PC-3 (cell line): ENCODE measurements at regions not wholly inside any gene's neighbourhood (a gene's known extent, or its start where the extent isn't known, plus 50 kb on each side); places are given as distances from the start of the nearest gene placed in this dataset.
"Not testable (repeated sequence)": the region's sequence is repeated elsewhere in the genome, so short reads cannot be mapped to it uniquely, and the experiment has no call there.

Experiments used
- ATAC-seq: fragments of 200-7000 bp; cut with Tn5 transposase; 2 replicates; pipeline ENCODE4 v1.9.1; 2020; ENCODE audit warnings: mild to moderate bottlenecking, moderate library complexity
- BruUV-seq: library from RNA; stranded (reverse); fragments of 400-500 nt; replicated peaks from 2 replicates; lab custom pipeline; 2021; lab: Mats Ljungman, UMichigan
- CTCF ChIA-PET: fragments of 300-600 bp; sonication (Branson Sonifier 250); formaldehyde crosslinking; loops from one replicate; lab custom pipeline; 2022; ENCODE audit warnings: antibody characterized with exemption; lab: Charles Lee
- POLR2A ChIA-PET: fragments of 300-600 bp; sonication (Branson Sonifier 250); formaldehyde crosslinking; loops from one replicate; lab custom pipeline; 2022; ENCODE audit warnings: antibody characterized with exemption; ENCODE audit not compliant: unreplicated experiment; lab: Charles Lee
- DNase-seq: peaks from one replicate; pipeline ENCODE4 v3.0.0-alpha.2; 2015
- H2AFZ ChIP-seq: fragments of 300-600 bp; sonication (generic); 2 replicates; pipeline ENCODE4 v1.6.0; 2016; ENCODE audit warnings: antibody characterized with exemption, low read length
- H3F3A ChIP-seq: fragments of 300-600 bp; sonication (generic); one replicate; pipeline ENCODE4 v1.6.0; 2017; ENCODE audit warnings: antibody characterized with exemption, low read length, control low read depth, mild to moderate bottlenecking; ENCODE audit not compliant: unreplicated experiment
- H3K27ac ChIP-seq: fragments of 300-600 bp; sonication (generic); 2 replicates; pipeline ENCODE4 v1.5.1; 2016; ENCODE audit warnings: mild to moderate bottlenecking, low read length
- H3K27me3 ChIP-seq: fragments of 300-600 bp; sonication (generic); 2 replicates; pipeline ENCODE4 v1.6.1; 2016; ENCODE audit warnings: low read length, mixed read lengths
- H3K36me3 ChIP-seq: fragments of 300-600 bp; sonication (generic); 2 replicates; pipeline ENCODE4 v1.6.1; 2016; ENCODE audit warnings: low read depth, mixed run types, low read length, mixed read lengths
- H3K4me1 ChIP-seq: fragments of 300-600 bp; sonication (generic); 2 replicates; pipeline ENCODE4 v1.5.1; 2016; ENCODE audit warnings: low read length; ENCODE audit not compliant: insufficient read depth
- H3K4me2 ChIP-seq: fragments of 300-600 bp; sonication (generic); 2 replicates; pipeline ENCODE4 v1.6.0; 2016; ENCODE audit warnings: low read length
- H3K4me3 ChIP-seq: fragments of 300-600 bp; sonication (generic); 2 replicates; pipeline ENCODE4 v1.5.1; 2016; ENCODE audit warnings: mild to moderate bottlenecking, low read length, mixed read lengths
- H3K79me2 ChIP-seq: fragments of 300-600 bp; sonication (generic); 2 replicates; pipeline ENCODE4 v1.6.1; 2017; ENCODE audit warnings: low read length, mixed read lengths
- H3K9ac ChIP-seq: fragments of 300-600 bp; sonication (generic); 2 replicates; pipeline ENCODE4 v1.6.0; 2016; ENCODE audit warnings: mild to moderate bottlenecking, low read length
- H3K9me2 ChIP-seq: fragments of 300-600 bp; sonication (generic); replicated peaks from 2 replicates; pipeline ENCODE4 v1.6.1; 2016; ENCODE audit warnings: mixed run types, low read length, mixed read lengths
- H3K9me3 ChIP-seq: fragments of 300-600 bp; sonication (generic); 2 replicates; pipeline ENCODE4 v1.6.1; 2016; ENCODE audit warnings: low read length, mixed read lengths
- H4K20me1 ChIP-seq: fragments of 300-600 bp; sonication (generic); 2 replicates; pipeline ENCODE4 v1.6.1; 2016; ENCODE audit warnings: low read length, mixed read lengths
- CTCF ChIP-seq: fragments of 300-600 bp; sonication (generic); conservative IDR thresholded peaks from 2 replicates; pipeline ENCODE4 v1.5.1; 2017; ENCODE audit warnings: antibody characterized with exemption, low read depth, mild to moderate bottlenecking, low read length
- EZH2 ChIP-seq: fragments of 300-600 bp; sonication (generic); IDR thresholded peaks from one replicate; pipeline ENCODE4 v1.6.1; 2017; ENCODE audit warnings: antibody characterized with exemption, mild to moderate bottlenecking, low read length; ENCODE audit not compliant: unreplicated experiment
- EZH2phosphoT487 ChIP-seq: fragments of 300-600 bp; sonication (generic); IDR thresholded peaks from 2 replicates; pipeline ENCODE4 v1.6.1; 2018; ENCODE audit warnings: mild to moderate bottlenecking, antibody characterized with exemption, low read length, borderline replicate concordance
- intact Hi-C: fragments of 100-400 bp; cut with micrococcal nuclease; formaldehyde crosslinking; loops from 2 replicates; pipeline ENCODE4 v1.9.0; 2023

- ATAC-seq: no peak
- H3K36me3 ChIP-seq: no peaks in the 10 kb centered on the region
- no peak overlapping the region for H3K4me3 ChIP-seq
- H2AFZ ChIP-seq: no peak overlapping the region
- H3K4me2 ChIP-seq: no peak overlapping the region
- TF ChIP-seq EZH2: no peak
- TF ChIP-seq CTCF: no peak
- no peak for TF ChIP-seq EZH2phosphoT487
- no peak overlapping the region for H3K27ac ChIP-seq
- no peaks in the 10 kb centered on the region for H3K79me2 ChIP-seq
- ChIA-PET CTCF (no interaction called here), POLR2A (no interaction called here)
- no peaks in the 10 kb centered on the region for H3K4me1 ChIP-seq
- intact Hi-C loops: no loop called here
- no TSS peak for BruUV-seq
- no peaks in the 10 kb centered on the region for H3K9me2 ChIP-seq
- no peaks in the 10 kb centered on the region for H3F3A ChIP-seq
- no peaks in the 10 kb centered on the region for H3K9me3 ChIP-seq
- H3K27me3 ChIP-seq: no peaks in the 10 kb centered on the region
- DNase-seq: no peak
- H4K20me1 ChIP-seq: no peaks in the 10 kb centered on the region
- H3K9ac ChIP-seq: no peak overlapping the region
These were observed 98.9 kb upstream of the FRMD4B start for GRCh38 chr3:69484507-69485393.

GRCh38 chr3:69483449-69483848, 97.6 kb upstream of the FRMD4B start:
- TF ChIP-seq EZH2phosphoT487 (no peak), EZH2 (no peak), CTCF (no peak)
- no peaks in the 10 kb centered on the region for H3F3A ChIP-seq
- H3K27me3 ChIP-seq: no peaks in the 10 kb centered on the region
- no peak for DNase-seq
- no peaks in the 10 kb centered on the region for H3K9me2 ChIP-seq
- no peaks in the 10 kb centered on the region for H3K79me2 ChIP-seq
- no peak overlapping the region for H3K4me2 ChIP-seq
- intact Hi-C loops: no loop called here
- H3K9me3 ChIP-seq: no peaks in the 10 kb centered on the region
- H3K4me1 ChIP-seq: no peaks in the 10 kb centered on the region
- no peak for ATAC-seq
- H4K20me1 ChIP-seq: no peaks in the 10 kb centered on the region
- no peak overlapping the region for H3K9ac ChIP-seq
- BruUV-seq: no TSS peak
- ChIA-PET CTCF (no interaction called here), POLR2A (no interaction called here)
- H3K4me3 ChIP-seq: no peak overlapping the region
- H3K36me3 ChIP-seq: no peaks in the 10 kb centered on the region
- H3K27ac ChIP-seq: no peak overlapping the region
- no peak overlapping the region for H2AFZ ChIP-seq

- intact Hi-C loops, ATAC-seq, POLR2A ChIA-PET: not testable (repeated sequence)
These were observed 95.1 kb upstream of the FRMD4B start for GRCh38 chr3:69480986-69481385.

More at GRCh38 chr3:69480986-69481385, 95.1 kb upstream of the FRMD4B start:
- CTCF ChIA-PET, H3K27ac ChIP-seq, H3K9me3 ChIP-seq, H3F3A ChIP-seq, H4K20me1 ChIP-seq, DNase-seq, H3K9me2 ChIP-seq, H3K27me3 ChIP-seq, H3K9ac ChIP-seq, H3K4me3 ChIP-seq, H3K36me3 ChIP-seq, H3K4me2 ChIP-seq, BruUV-seq, H3K79me2 ChIP-seq, H2AFZ ChIP-seq, H3K4me1 ChIP-seq: not testable (repeated sequence)
